ENCODE measurements at regions not wholly inside any gene's neighbourhood (a gene's known extent, or its start where the extent isn't known, plus 50 kb on each side); places are given as distances from the start of the nearest gene placed in this dataset.
"Not testable (repeated sequence)": the region's sequence is repeated elsewhere in the genome, so short reads cannot be mapped to it uniquely, and the experiment has no call there.

DNA sequence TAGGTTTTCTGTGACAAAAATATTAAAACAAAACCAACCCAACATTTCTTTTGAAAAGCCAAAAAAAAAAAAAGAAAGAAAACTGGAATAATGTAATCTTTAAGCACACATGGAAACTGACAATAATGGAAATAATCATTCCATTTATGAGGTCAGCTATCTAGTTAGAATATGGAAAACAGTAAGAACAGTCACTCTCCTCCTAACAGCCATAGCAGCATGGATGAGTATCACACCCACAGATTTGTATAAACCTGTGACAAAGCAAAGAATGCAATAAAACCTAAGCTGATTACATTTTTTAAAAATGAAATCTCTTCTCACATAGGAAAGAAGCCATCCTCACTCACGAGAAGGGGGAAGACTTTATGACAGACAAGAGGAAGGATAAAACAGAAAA, 437.8 kb downstream of the NYAP2 start:
- no peak overlapping the region for H3K4me3 Mint-ChIP-seq
- no peaks in the 10 kb centered on the region for H3K36me3 Mint-ChIP-seq
- intact Hi-C loops (cut with micrococcal nuclease): no loop called here
- Histone ChIP-seq H3K27me3 (ENCODE audit: insufficient read depth, low read length) (no peaks in the 10 kb centered on the region), H3K4me3 (ENCODE audit: low read length in 2 of 2) (no peak overlapping the region), H3K27ac (ENCODE audit: low read depth, low read length) (no peak overlapping the region), H3K36me3 (ENCODE audit: insufficient read depth, low read length) (no peaks in the 10 kb centered on the region), H3K4me1 (ENCODE audit: insufficient read depth, low read length) (no peaks in the 10 kb centered on the region), H3K9me3 (ENCODE audit: control insufficient read depth in 1 of 2, low read length in 2 of 2) (no peaks in the 10 kb centered on the region)
- H3K27ac Mint-ChIP-seq: no peak overlapping the region
- no peaks in the 10 kb centered on the region for H3K4me1 Mint-ChIP-seq
- POLR2A ChIA-PET (ENCODE audit: partially characterized antibody): no interaction called here
- no peak for DNase-seq
- H3K27me3 Mint-ChIP-seq: no peaks in the 10 kb centered on the region
- CTCF ChIA-PET (ENCODE audit: partially characterized antibody): no interaction called here
- no peaks in the 10 kb centered on the region for H3K9me3 Mint-ChIP-seq

DNA sequence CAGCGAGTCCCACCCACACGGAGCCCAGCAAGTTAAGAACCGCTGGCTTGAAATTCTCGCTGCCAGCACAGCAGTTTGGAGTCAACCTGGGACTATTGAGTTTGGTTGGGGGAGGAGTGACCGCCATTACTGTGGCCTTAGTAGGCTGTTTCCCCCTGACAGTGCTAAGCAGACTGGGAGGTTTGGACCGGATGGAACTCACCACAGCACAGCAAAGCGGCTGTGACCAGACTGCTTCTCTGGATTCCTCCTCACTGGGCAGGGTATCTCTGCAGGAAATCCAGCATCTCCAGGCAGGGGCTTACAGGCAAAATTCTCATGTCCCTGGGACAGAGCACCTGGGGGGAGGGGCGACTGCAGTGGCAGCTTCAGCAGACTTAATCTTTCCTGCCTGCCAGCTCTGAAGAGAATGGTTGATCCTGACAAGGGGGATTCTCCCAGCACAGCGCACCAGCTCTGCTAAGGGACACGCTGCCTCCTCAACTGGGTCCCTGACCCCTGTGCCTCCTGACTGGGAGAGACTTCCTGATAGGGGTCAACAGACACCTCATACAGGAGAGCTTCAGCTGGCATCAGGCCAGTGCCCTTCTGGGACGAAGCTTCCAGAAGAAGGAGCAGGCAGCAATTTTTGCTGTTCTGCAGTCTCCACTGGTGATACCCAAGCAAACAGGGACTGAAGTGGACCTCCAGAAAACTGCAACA, 425.4 kb downstream of the NYAP2 start:
- Mint-ChIP-seq H3K4me3 (no peak overlapping the region), H3K9me3 (peaks cover 0 to 16% (median 8%) of the 10 kb centered on the region in 8 donors), H3K27me3 (peaks cover 0 to 1% of the 10 kb centered on the region in 2 donors), H3K36me3 (no peaks in the 10 kb centered on the region), H3K27ac (peak overlapping the region in 1 of 7 donors; percentile 20), H3K4me1 (no peaks in the 10 kb centered on the region)
- H3K36me3 ChIP-seq (ENCODE audit: insufficient read depth, low read length): no peaks in the 10 kb centered on the region
- H3K4me3 ChIP-seq (ENCODE audit: low read length in 2 of 2): no peak overlapping the region
- no peak overlapping the region for H3K27ac ChIP-seq (ENCODE audit: low read depth, low read length)
- H3K4me1 ChIP-seq (ENCODE audit: insufficient read depth, low read length): no peaks in the 10 kb centered on the region
- H3K9me3 ChIP-seq (ENCODE audit: control insufficient read depth in 1 of 2, low read length in 2 of 2): no peaks in the 10 kb centered on the region
- H3K27me3 ChIP-seq (ENCODE audit: insufficient read depth, low read length): no peaks in the 10 kb centered on the region
- CTCF ChIA-PET (ENCODE audit: partially characterized antibody): no interaction called here
- intact Hi-C loops (cut with micrococcal nuclease): no loop called here
- no peak for DNase-seq
- POLR2A ChIA-PET (ENCODE audit: partially characterized antibody): no interaction called here

DNA sequence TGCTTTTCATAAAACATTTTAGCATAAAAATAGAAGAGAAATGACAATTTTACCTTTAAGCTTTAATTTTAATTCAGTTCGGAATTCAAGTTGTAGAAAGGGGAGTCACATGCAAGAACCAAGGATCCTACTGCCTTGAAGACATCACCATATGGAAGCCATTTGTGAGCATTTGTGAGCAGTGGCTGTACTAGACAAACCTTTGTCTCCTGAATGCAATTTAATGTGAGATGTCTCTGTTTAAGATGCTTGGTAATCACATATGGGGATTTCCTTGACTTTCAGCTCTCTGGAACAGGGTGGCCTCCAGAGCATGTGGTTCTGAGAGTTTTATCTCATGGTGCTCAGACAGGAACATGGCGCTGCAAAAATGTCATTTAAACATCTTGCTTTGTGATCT, 421.8 kb downstream of the NYAP2 start:
- Histone ChIP-seq H3K27ac (ENCODE audit: low read depth, low read length) (no peak overlapping the region), H3K9me3 (ENCODE audit: control insufficient read depth in 1 of 2, low read length in 2 of 2) (no peaks in the 10 kb centered on the region), H3K4me3 (ENCODE audit: low read length in 2 of 2) (no peak overlapping the region), H3K36me3 (ENCODE audit: insufficient read depth, low read length) (no peaks in the 10 kb centered on the region), H3K4me1 (ENCODE audit: insufficient read depth, low read length) (no peaks in the 10 kb centered on the region), H3K27me3 (ENCODE audit: insufficient read depth, low read length) (no peaks in the 10 kb centered on the region)
- no peaks in the 10 kb centered on the region for H3K4me1 Mint-ChIP-seq
- POLR2A ChIA-PET (ENCODE audit: partially characterized antibody): no interaction called here
- no peak for DNase-seq
- peaks cover 0 to 1% of the 10 kb centered on the region in 2 donors for H3K27me3 Mint-ChIP-seq
- H3K9me3 Mint-ChIP-seq: peaks cover 0 to 10% (median 3%) of the 10 kb centered on the region in 8 donors
- no peak overlapping the region for H3K4me3 Mint-ChIP-seq
- H3K36me3 Mint-ChIP-seq: no peaks in the 10 kb centered on the region
- no peak overlapping the region for H3K27ac Mint-ChIP-seq
- CTCF ChIA-PET (ENCODE audit: partially characterized antibody): no interaction called here
- intact Hi-C loops (cut with micrococcal nuclease): no loop called here

DNA sequence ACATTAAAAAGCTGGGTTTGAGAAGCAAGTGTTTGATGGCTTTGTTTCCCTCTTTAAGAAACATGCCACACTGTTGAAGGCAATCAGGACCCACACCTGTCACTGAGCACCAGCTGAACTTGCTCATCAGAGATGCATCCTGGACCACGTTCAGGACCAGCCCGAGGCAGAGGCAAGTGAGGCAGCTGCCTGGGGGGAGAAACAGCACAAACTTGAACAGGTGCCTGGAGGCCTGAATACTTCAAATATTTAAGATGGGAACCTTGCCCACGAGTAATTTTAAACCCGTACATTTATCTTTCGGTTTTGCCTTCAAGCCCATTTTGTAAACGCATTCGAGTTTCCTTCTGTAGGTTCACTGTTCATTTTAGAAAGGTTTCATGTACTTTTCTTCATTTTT, 421.3 kb downstream of the NYAP2 start:
- intact Hi-C loops (cut with micrococcal nuclease): no loop called here
- ChIA-PET POLR2A (ENCODE audit: partially characterized antibody) (no interaction called here), CTCF (ENCODE audit: partially characterized antibody) (no interaction called here)
- no peaks in the 10 kb centered on the region for H3K9me3 ChIP-seq (ENCODE audit: control insufficient read depth in 1 of 2, low read length in 2 of 2)
- H3K36me3 ChIP-seq (ENCODE audit: insufficient read depth, low read length): no peaks in the 10 kb centered on the region
- H3K4me1 ChIP-seq (ENCODE audit: insufficient read depth, low read length): no peaks in the 10 kb centered on the region
- H3K27me3 Mint-ChIP-seq: peaks cover 0 to 1% of the 10 kb centered on the region in 2 donors
- no peak overlapping the region for H3K4me3 Mint-ChIP-seq
- H3K9me3 Mint-ChIP-seq: peaks cover 0 to 9% (median 2%) of the 10 kb centered on the region in 8 donors
- H3K27ac ChIP-seq (ENCODE audit: low read depth, low read length): no peak overlapping the region
- H3K27ac Mint-ChIP-seq: no peak overlapping the region
- H3K4me1 Mint-ChIP-seq: no peaks in the 10 kb centered on the region
- H3K27me3 ChIP-seq (ENCODE audit: insufficient read depth, low read length): no peaks in the 10 kb centered on the region
- no peak overlapping the region for H3K4me3 ChIP-seq (ENCODE audit: low read length in 2 of 2)
- no peaks in the 10 kb centered on the region for H3K36me3 Mint-ChIP-seq
- DNase-seq: no peak

DNA sequence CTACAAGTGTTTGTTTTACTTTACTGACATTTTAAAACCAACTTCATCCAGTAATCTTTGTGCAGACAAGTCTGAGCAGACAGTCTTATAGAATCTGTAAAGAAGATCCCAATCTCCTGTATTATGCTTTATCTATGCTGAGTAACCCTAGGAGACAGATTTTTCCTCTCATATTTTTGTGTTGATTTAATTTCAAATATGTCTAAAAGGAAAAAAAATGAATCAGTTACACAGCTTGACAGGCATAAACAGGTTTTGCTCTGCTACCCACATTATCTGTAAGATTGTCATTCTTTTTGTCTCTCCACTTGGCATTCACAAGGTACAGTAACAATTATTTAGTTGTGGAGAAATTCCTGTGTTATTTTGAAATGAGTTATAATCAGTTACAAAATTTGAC, 415.0 kb downstream of the NYAP2 start:
- Mint-ChIP-seq H3K4me1 (no peaks in the 10 kb centered on the region), H3K27ac (no peak overlapping the region), H3K9me3 (peaks cover 0 to 2% (median 0%) of the 10 kb centered on the region in 8 donors), H3K4me3 (no peak overlapping the region), H3K36me3 (no peaks in the 10 kb centered on the region), H3K27me3 (no peaks in the 10 kb centered on the region)
- Histone ChIP-seq H3K27me3 (ENCODE audit: insufficient read depth, low read length) (no peaks in the 10 kb centered on the region), H3K4me1 (ENCODE audit: insufficient read depth, low read length) (no peaks in the 10 kb centered on the region), H3K27ac (ENCODE audit: low read depth, low read length) (no peak overlapping the region), H3K4me3 (ENCODE audit: low read length in 2 of 2) (no peak overlapping the region), H3K36me3 (ENCODE audit: insufficient read depth, low read length) (no peaks in the 10 kb centered on the region), H3K9me3 (ENCODE audit: control insufficient read depth in 1 of 2, low read length in 2 of 2) (no peaks in the 10 kb centered on the region)
- ChIA-PET POLR2A (ENCODE audit: partially characterized antibody) (no interaction called here), CTCF (ENCODE audit: partially characterized antibody) (no interaction called here)
- intact Hi-C loops (cut with micrococcal nuclease): no loop called here
- DNase-seq: no peak

DNA sequence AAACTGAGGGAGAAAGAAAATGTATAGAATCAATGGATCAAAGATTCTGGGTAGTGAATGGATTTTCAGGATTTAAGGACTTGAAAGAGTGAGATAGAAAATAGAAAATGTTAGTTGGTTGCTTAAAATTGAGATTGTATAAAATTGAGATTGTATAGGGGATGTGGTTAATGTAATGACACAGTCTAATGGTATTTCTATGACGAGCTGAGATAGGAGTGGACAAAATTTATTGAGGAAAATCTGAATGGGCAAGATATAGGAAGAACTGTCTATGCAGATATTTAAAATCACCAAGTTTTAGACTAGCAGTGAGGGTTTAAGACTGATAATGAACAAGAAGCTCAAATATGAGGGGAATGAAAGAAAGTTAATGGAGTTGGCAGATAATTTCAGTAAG, 406.6 kb downstream of the NYAP2 start:
- no peak for DNase-seq

DNA sequence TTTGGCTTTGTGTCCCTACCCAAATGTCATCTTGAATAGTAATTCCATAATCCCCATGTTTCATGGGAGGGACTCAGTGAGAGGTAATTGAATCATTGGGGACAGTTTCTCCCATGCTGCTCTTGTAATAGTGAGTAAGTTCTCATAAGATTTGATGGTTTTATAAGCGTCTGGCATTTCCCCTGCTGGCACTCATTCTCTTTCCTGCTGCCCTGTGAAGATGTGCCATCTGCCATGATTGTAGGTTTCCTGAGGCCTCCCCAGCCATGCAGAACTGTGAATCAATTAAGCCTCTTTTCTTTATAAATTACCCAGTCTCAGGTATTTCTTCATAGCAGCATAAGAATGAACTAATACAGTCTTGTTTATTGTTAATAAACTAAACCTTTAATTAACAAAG, 402.6 kb downstream of the NYAP2 start:
- not testable (repeated sequence) for H3K4me1 ChIP-seq (ENCODE audit: insufficient read depth, low read length)

More for the DNA sequence above, 406.6 kb downstream of the NYAP2 start:
- no peaks in the 10 kb centered on the region for H3K36me3 Mint-ChIP-seq
- H3K4me3 Mint-ChIP-seq: no peak overlapping the region
- CTCF ChIA-PET (ENCODE audit: partially characterized antibody): no interaction called here
- H3K27me3 ChIP-seq (ENCODE audit: insufficient read depth, low read length): no peaks in the 10 kb centered on the region
- no peak overlapping the region for H3K4me3 ChIP-seq (ENCODE audit: low read length in 2 of 2)
- intact Hi-C loops (cut with micrococcal nuclease): no loop called here
- H3K9me3 Mint-ChIP-seq: no peaks in the 10 kb centered on the region
- H3K4me1 Mint-ChIP-seq: no peaks in the 10 kb centered on the region
- no peaks in the 10 kb centered on the region for H3K36me3 ChIP-seq (ENCODE audit: insufficient read depth, low read length)
- POLR2A ChIA-PET (ENCODE audit: partially characterized antibody): no interaction called here
- H3K27ac ChIP-seq (ENCODE audit: low read depth, low read length): no peak overlapping the region
- H3K9me3 ChIP-seq (ENCODE audit: control insufficient read depth in 1 of 2, low read length in 2 of 2): no peaks in the 10 kb centered on the region
- no peak overlapping the region for H3K27ac Mint-ChIP-seq
- H3K27me3 Mint-ChIP-seq: no peaks in the 10 kb centered on the region
- no peaks in the 10 kb centered on the region for H3K4me1 ChIP-seq (ENCODE audit: insufficient read depth, low read length)

DNA sequence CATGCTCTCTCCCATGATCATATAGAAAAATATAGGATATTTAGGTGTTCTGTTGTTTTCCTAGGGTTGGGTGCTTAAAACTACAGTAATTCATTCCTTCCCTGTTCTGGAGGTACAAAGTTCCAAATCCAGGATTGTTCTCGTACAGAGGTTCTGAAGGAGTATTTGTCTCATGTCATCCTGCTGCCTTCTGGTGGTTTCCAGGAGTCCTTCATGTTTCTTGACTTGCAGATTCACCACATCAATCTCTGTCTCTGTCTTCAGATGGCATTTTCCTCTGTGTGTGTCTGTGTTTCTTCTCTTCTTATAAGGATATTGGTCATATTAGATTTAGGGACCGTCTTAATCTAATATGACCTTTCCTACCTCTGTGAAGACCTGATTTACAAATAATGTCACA, 397.9 kb downstream of the NYAP2 start:
- H3K4me1 ChIP-seq (ENCODE audit: insufficient read depth, low read length): no peaks in the 10 kb centered on the region
- ChIA-PET CTCF (ENCODE audit: partially characterized antibody) (no interaction called here), POLR2A (ENCODE audit: partially characterized antibody) (no interaction called here)
- H3K27me3 ChIP-seq (ENCODE audit: insufficient read depth, low read length): no peaks in the 10 kb centered on the region
- H3K4me3 ChIP-seq (ENCODE audit: low read length in 2 of 2): no peak overlapping the region
- intact Hi-C loops (cut with micrococcal nuclease): no loop called here
- Mint-ChIP-seq H3K36me3 (no peaks in the 10 kb centered on the region), H3K4me1 (no peaks in the 10 kb centered on the region), H3K9me3 (peaks cover 0 to 2% (median 0%) of the 10 kb centered on the region in 8 donors), H3K27me3 (peaks cover 0 to 4% of the 10 kb centered on the region in 2 donors), H3K27ac (no peak overlapping the region), H3K4me3 (no peak overlapping the region)
- no peak for DNase-seq
- no peaks in the 10 kb centered on the region for H3K36me3 ChIP-seq (ENCODE audit: insufficient read depth, low read length)
- H3K27ac ChIP-seq (ENCODE audit: low read depth, low read length): no peak overlapping the region
- H3K9me3 ChIP-seq (ENCODE audit: control insufficient read depth in 1 of 2, low read length in 2 of 2): no peaks in the 10 kb centered on the region

More for the DNA sequence above, 402.6 kb downstream of the NYAP2 start:
- H3K27ac ChIP-seq (ENCODE audit: low read depth, low read length); H3K9me3 Mint-ChIP-seq; POLR2A ChIA-PET (ENCODE audit: partially characterized antibody); H3K4me1 Mint-ChIP-seq; H3K4me3 ChIP-seq (ENCODE audit: low read length in 2 of 2); CTCF ChIA-PET (ENCODE audit: partially characterized antibody); DNase-seq; H3K27me3 Mint-ChIP-seq; H3K36me3 ChIP-seq (ENCODE audit: insufficient read depth, low read length); H3K27me3 ChIP-seq (ENCODE audit: insufficient read depth, low read length); H3K27ac Mint-ChIP-seq; H3K9me3 ChIP-seq (ENCODE audit: control insufficient read depth in 1 of 2, low read length in 2 of 2); H3K4me3 Mint-ChIP-seq; H3K36me3 Mint-ChIP-seq; intact Hi-C loops (cut with micrococcal nuclease): not testable (repeated sequence)
